GM23248 (cell line): ENCODE measurements at regions not wholly inside any gene's neighbourhood (a gene's known extent, or its start where the extent isn't known, plus 50 kb on each side); places are given as distances from the start of the nearest gene placed in this dataset.

Experiments
- DNase-seq: peaks from one replicate; pipeline ENCODE4 v3.0.0-alpha.2; 2015
- H2AFZ ChIP-seq: fragments of 200-600 bp; sonication (generic); 2 replicates; pipeline ENCODE4 v1.6.1; 2016; ENCODE audit warnings: antibody characterized with exemption
- H3F3A ChIP-seq: fragments of 200-600 bp; sonication (generic); 2 replicates; pipeline ENCODE4 v1.6.1; 2016; ENCODE audit warnings: mild to moderate bottlenecking, antibody characterized with exemption, mixed run types; ENCODE audit not compliant: insufficient read depth
- H3K27ac ChIP-seq: fragments of 200-600 bp; sonication (generic); 2 replicates; pipeline ENCODE4 v1.5.1; 2016; ENCODE audit warnings: mild to moderate bottlenecking
- H3K27me3 ChIP-seq: fragments of 200-600 bp; sonication (generic); replicated peaks from 2 replicates; pipeline ENCODE4 v1.6.1; 2016; ENCODE audit warnings: mild to moderate bottlenecking; ENCODE audit not compliant: insufficient read depth
- H3K36me3 ChIP-seq: fragments of 200-600 bp; sonication (generic); 2 replicates; pipeline ENCODE4 v1.6.1; 2016; ENCODE audit warnings: low read depth, mild to moderate bottlenecking
- H3K4me1 ChIP-seq: fragments of 200-600 bp; sonication (generic); 2 replicates; pipeline ENCODE4 v1.6.1; 2016; ENCODE audit warnings: mild to moderate bottlenecking; ENCODE audit not compliant: insufficient read depth
- H3K4me2 ChIP-seq: fragments of 200-600 bp; sonication (generic); one replicate; pipeline ENCODE4 v1.6.1; 2016; ENCODE audit warnings: mild to moderate bottlenecking; ENCODE audit not compliant: unreplicated experiment
- H3K4me3 ChIP-seq: fragments of 200-600 bp; sonication (generic); 2 replicates; pipeline ENCODE4 v1.5.1; 2016; ENCODE audit warnings: mild to moderate bottlenecking
- H3K79me2 ChIP-seq: fragments of 200-600 bp; sonication (generic); 2 replicates; pipeline ENCODE4 v1.6.1; 2016; ENCODE audit warnings: mild to moderate bottlenecking; ENCODE audit not compliant: insufficient read depth
- H3K9ac ChIP-seq: fragments of 200-600 bp; sonication (generic); 2 replicates; pipeline ENCODE4 v1.6.1; 2016; ENCODE audit warnings: mild to moderate bottlenecking
- H3K9me2 ChIP-seq: fragments of 200-600 bp; sonication (generic); 2 replicates; pipeline ENCODE4 v1.6.1; 2016; ENCODE audit warnings: mixed run types, mild to moderate bottlenecking, moderate library complexity; ENCODE audit not compliant: insufficient read depth
- H3K9me3 ChIP-seq: fragments of 200-600 bp; sonication (generic); one replicate; pipeline ENCODE4 v1.6.1; 2017; ENCODE audit warnings: low read depth
- H4K20me1 ChIP-seq: fragments of 200-600 bp; sonication (generic); 2 replicates; pipeline ENCODE4 v1.6.0; 2016; ENCODE audit not compliant: insufficient read depth
- EZH2 ChIP-seq: fragments of 200-600 bp; sonication (generic); IDR thresholded peaks from 2 replicates; pipeline ENCODE4 v1.6.1; 2018; ENCODE audit warnings: antibody characterized with exemption, mild to moderate bottlenecking; ENCODE audit not compliant: insufficient read depth, poor library complexity, severe bottlenecking
- EZH2phosphoT487 ChIP-seq: fragments of 200-600 bp; sonication (generic); IDR thresholded peaks from 2 replicates; pipeline ENCODE4 v1.6.1; 2018; ENCODE audit warnings: antibody characterized with exemption, moderate library complexity, mild to moderate bottlenecking, low read depth; ENCODE audit not compliant: insufficient read depth
- WGBS, 2 experiments: methylation state at CpG; one replicate each; pipeline ENCODE4 v1.1.6; 2015 to 2017; ENCODE audit warnings: low lambda C conversion rate in 2 of 2, low coverage in 1 of 2; ENCODE audit errors: missing lambda C conversion rate in 2 of 2; 5-methylcytosine and 5-hydroxymethylcytosine counted together
- in situ Hi-C: fragments of 300-500 bp; cut with MboI; formaldehyde crosslinking; loops from 2 replicates; pipeline ENCODE4 v1.15.0; 2020

- Histone ChIP-seq H3K36me3 (no peaks in the 10 kb centered on the region), H3K27me3 (no peaks in the 10 kb centered on the region), H3K27ac (no peak overlapping the region), H3K4me2 (no peak overlapping the region), H3K9me3 (no peaks in the 10 kb centered on the region), H3K9ac (no peak overlapping the region), H4K20me1 (no peaks in the 10 kb centered on the region), H3F3A (no peaks in the 10 kb centered on the region), H3K4me3 (no peak overlapping the region), H3K79me2 (no peaks in the 10 kb centered on the region), H3K4me1 (no peaks in the 10 kb centered on the region), H3K9me2 (no peaks in the 10 kb centered on the region), H2AFZ (no peak overlapping the region)
- in situ Hi-C loops: no loop called here
- TF ChIP-seq EZH2 (no peak), EZH2phosphoT487 (no peak)
- no peak for DNase-seq
- 24 to 27% methylated on average over 8 of the region's 8 CpGs for WGBS, 2 experiments
These were observed 282.5 kb upstream of the FOXK1 start for GRCh38 chr7:4399596-4399995.

- Histone ChIP-seq H2AFZ (no peak overlapping the region), H3K79me2 (no peaks in the 10 kb centered on the region), H3F3A (no peaks in the 10 kb centered on the region), H3K9ac (no peak overlapping the region), H3K4me2 (no peak overlapping the region), H3K9me2 (no peaks in the 10 kb centered on the region), H3K27ac (no peak overlapping the region), H4K20me1 (no peaks in the 10 kb centered on the region), H3K27me3 (no peaks in the 10 kb centered on the region), H3K4me1 (no peaks in the 10 kb centered on the region), H3K36me3 (no peaks in the 10 kb centered on the region), H3K4me3 (no peak overlapping the region), H3K9me3 (no peaks in the 10 kb centered on the region)
- TF ChIP-seq EZH2: no peak
- TF ChIP-seq EZH2phosphoT487: no peak
- DNase-seq: no peak
- 16 to 20% methylated on average over 7 of the region's 7 CpGs for WGBS, 2 experiments
- in situ Hi-C loops: no loop called here
These were observed 275.6 kb upstream of the FOXK1 start for GRCh38 chr7:4406288-4407058.

- no peak overlapping the region for H2AFZ ChIP-seq
- no peaks in the 10 kb centered on the region for H4K20me1 ChIP-seq
- 54 to 55% methylated on average over 9 to 10 of the region's 10 CpGs for WGBS, 2 experiments
- H3K27me3 ChIP-seq: no peaks in the 10 kb centered on the region
- H3K9ac ChIP-seq: no peak overlapping the region
- H3F3A ChIP-seq: no peaks in the 10 kb centered on the region
- no peaks in the 10 kb centered on the region for H3K9me2 ChIP-seq
- H3K36me3 ChIP-seq: no peaks in the 10 kb centered on the region
- H3K79me2 ChIP-seq: no peaks in the 10 kb centered on the region
- no peaks in the 10 kb centered on the region for H3K9me3 ChIP-seq
- in situ Hi-C loops: no loop called here
- no peak overlapping the region for H3K4me2 ChIP-seq
- no peaks in the 10 kb centered on the region for H3K4me1 ChIP-seq
- DNase-seq: no peak
- TF ChIP-seq EZH2phosphoT487 (no peak), EZH2 (no peak)
- no peak overlapping the region for H3K27ac ChIP-seq
- H3K4me3 ChIP-seq: no peak overlapping the region
These were observed 272.1 kb upstream of the FOXK1 start for GRCh38 chr7:4409946-4410345.

GRCh38 chr7:4416396-4417056 lies 265.6 kb upstream of the FOXK1 start:
- Histone ChIP-seq H3K27me3 (no peaks in the 10 kb centered on the region), H3K27ac (no peak overlapping the region), H2AFZ (no peak overlapping the region), H3K9me3 (no peaks in the 10 kb centered on the region), H3K9ac (no peak overlapping the region), H3K4me1 (no peaks in the 10 kb centered on the region), H4K20me1 (no peaks in the 10 kb centered on the region), H3K79me2 (no peaks in the 10 kb centered on the region), H3K36me3 (no peaks in the 10 kb centered on the region), H3K9me2 (no peaks in the 10 kb centered on the region), H3F3A (no peaks in the 10 kb centered on the region), H3K4me3 (no peak overlapping the region), H3K4me2 (no peak overlapping the region)
- in situ Hi-C loops: no loop called here
- WGBS, 2 experiments: 14 to 18% methylated on average over 26 of the region's 26 CpGs
- no peak for DNase-seq
- no peak for TF ChIP-seq EZH2phosphoT487
- no peak for TF ChIP-seq EZH2
